PFSK-1 (cell line): ENCODE measurements at regions not wholly inside any gene's neighbourhood (a gene's known extent, or its start where the extent isn't known, plus 50 kb on each side); places are given as distances from the start of the nearest gene placed in this dataset.

Experiments used
- FOXP2 ChIP-seq: optimal IDR thresholded peaks from 2 replicates; pipeline ENCODE3; 2011; ENCODE audit warnings: borderline replicate concordance, control low read depth, inconsistent platforms; ENCODE audit not compliant: insufficient read depth; ENCODE audit errors: extremely low read length, extremely low read depth
- POLR2AphosphoS5 ChIP-seq: IDR thresholded peaks from 2 replicates; pipeline ENCODE4 v1.6.1; 2012; ENCODE audit warnings: low read depth, mild to moderate bottlenecking, control low read depth, low read length, moderate library complexity
- SIN3A ChIP-seq: IDR thresholded peaks from 2 replicates; pipeline ENCODE4 v1.6.1; 2012; ENCODE audit warnings: mild to moderate bottlenecking, low read length, moderate library complexity, borderline replicate concordance; ENCODE audit not compliant: insufficient read depth
- TAF1 ChIP-seq: IDR thresholded peaks from 2 replicates; pipeline ENCODE4 v1.6.1; 2012; ENCODE audit warnings: low read length, control low read depth, borderline replicate concordance; ENCODE audit not compliant: insufficient read depth
- TF ChIP-seq, protein P1 (sequence below), 2 experiments: IDR thresholded peaks; 2 replicates each; pipeline versions ENCODE4 v1.6.1 to v1.8.0; 2011 to 2012; ENCODE audit warnings: low read depth in 2 of 2, low read length in 2 of 2, control low read depth in 1 of 2, inconsistent platforms in 1 of 2, mild to moderate bottlenecking in 1 of 2, moderate library complexity in 1 of 2; ENCODE audit not compliant: insufficient read depth in 1 of 2

DNA sequence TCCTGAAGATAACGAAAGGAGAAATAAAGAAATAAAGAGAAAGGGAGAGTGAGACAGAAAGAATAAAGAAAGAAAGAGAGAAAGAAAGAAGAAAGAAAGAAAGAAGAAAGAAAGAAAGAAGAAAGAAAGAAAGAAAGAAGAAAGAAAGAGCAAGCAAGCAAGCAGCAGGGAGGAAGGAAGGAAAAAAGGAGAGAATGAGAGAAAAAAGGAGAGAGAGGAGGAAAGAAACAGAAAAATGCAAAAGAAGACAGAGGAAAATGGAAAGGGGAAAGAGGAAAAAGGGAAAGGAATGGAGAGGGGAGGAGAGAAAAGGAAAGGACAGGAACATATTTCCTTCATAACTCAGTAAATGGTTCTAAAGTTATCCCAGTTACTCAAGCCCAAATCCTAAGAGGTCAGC, 978.8 kb upstream of the CDH9 start:
- TF ChIP-seq POLR2AphosphoS5, result no peak
- no peak for TF ChIP-seq SIN3A
- TF ChIP-seq, protein P1, sequence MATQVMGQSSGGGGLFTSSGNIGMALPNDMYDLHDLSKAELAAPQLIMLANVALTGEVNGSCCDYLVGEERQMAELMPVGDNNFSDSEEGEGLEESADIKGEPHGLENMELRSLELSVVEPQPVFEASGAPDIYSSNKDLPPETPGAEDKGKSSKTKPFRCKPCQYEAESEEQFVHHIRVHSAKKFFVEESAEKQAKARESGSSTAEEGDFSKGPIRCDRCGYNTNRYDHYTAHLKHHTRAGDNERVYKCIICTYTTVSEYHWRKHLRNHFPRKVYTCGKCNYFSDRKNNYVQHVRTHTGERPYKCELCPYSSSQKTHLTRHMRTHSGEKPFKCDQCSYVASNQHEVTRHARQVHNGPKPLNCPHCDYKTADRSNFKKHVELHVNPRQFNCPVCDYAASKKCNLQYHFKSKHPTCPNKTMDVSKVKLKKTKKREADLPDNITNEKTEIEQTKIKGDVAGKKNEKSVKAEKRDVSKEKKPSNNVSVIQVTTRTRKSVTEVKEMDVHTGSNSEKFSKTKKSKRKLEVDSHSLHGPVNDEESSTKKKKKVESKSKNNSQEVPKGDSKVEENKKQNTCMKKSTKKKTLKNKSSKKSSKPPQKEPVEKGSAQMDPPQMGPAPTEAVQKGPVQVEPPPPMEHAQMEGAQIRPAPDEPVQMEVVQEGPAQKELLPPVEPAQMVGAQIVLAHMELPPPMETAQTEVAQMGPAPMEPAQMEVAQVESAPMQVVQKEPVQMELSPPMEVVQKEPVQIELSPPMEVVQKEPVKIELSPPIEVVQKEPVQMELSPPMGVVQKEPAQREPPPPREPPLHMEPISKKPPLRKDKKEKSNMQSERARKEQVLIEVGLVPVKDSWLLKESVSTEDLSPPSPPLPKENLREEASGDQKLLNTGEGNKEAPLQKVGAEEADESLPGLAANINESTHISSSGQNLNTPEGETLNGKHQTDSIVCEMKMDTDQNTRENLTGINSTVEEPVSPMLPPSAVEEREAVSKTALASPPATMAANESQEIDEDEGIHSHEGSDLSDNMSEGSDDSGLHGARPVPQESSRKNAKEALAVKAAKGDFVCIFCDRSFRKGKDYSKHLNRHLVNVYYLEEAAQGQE (IDR thresholded peaks at IDR 0.05; ENCODE audit: insufficient read depth in 1 of 2, low read depth in 2 of 2, low read length in 2 of 2), result no peak
- TF ChIP-seq TAF1, result no peak
- no peak for TF ChIP-seq FOXP2
